PFSK-1 (cell line): ENCODE measurements at regions not wholly inside any gene's neighbourhood (a gene's known extent, or its start where the extent isn't known, plus 50 kb on each side); places are given as distances from the start of the nearest gene placed in this dataset.

Experiments used
- FOXP2 ChIP-seq: optimal IDR thresholded peaks from 2 replicates; pipeline ENCODE3; 2011; ENCODE audit warnings: borderline replicate concordance, control low read depth, inconsistent platforms; ENCODE audit not compliant: insufficient read depth; ENCODE audit errors: extremely low read length, extremely low read depth
- TAF1 ChIP-seq: IDR thresholded peaks from 2 replicates; pipeline ENCODE4 v1.6.1; 2012; ENCODE audit warnings: low read length, control low read depth, borderline replicate concordance; ENCODE audit not compliant: insufficient read depth

- TF ChIP-seq TAF1, result no peak
- no peak for TF ChIP-seq FOXP2
Measured at GRCh38 chr21:26707246-26707645, 134.2 kb upstream of the CYYR1 start.
